MM.1S (cell line): ENCODE measurements at regions not wholly inside any gene's neighbourhood (a gene's known extent, or its start where the extent isn't known, plus 50 kb on each side); places are given as distances from the start of the nearest gene placed in this dataset.

ENCODE experiments used
- DNase-seq: peaks from one replicate; pipeline ENCODE4 v3.0.0-alpha.2; 2015
- H2AFZ ChIP-seq: fragments of 300-600 bp; sonication (generic); 2 replicates; pipeline ENCODE4 v1.6.0; 2016; ENCODE audit warnings: antibody characterized with exemption, low read length
- H3F3A ChIP-seq: fragments of 300-600 bp; sonication (generic); 2 replicates; pipeline ENCODE4 v1.6.1; 2016; ENCODE audit warnings: mild to moderate bottlenecking, antibody characterized with exemption, low read length, moderate library complexity, mixed read lengths; ENCODE audit not compliant: insufficient read depth
- H3K27ac ChIP-seq: fragments of 300-600 bp; sonication (generic); 2 replicates; pipeline ENCODE4 v1.5.1; 2016; ENCODE audit warnings: mild to moderate bottlenecking, low read length
- H3K27me3 ChIP-seq: fragments of 300-600 bp; sonication (generic); replicated peaks from 2 replicates; pipeline ENCODE4 v1.6.0; 2016; ENCODE audit warnings: low read length; ENCODE audit not compliant: insufficient read depth
- H3K36me3 ChIP-seq: fragments of 300-600 bp; sonication (generic); replicated peaks from 2 replicates; pipeline ENCODE4 v1.6.1; 2016; ENCODE audit warnings: mild to moderate bottlenecking, low read length, mixed read lengths; ENCODE audit not compliant: insufficient read depth
- H3K4me1 ChIP-seq: fragments of 300-600 bp; sonication (generic); 2 replicates; pipeline ENCODE4 v1.6.1; 2016; ENCODE audit warnings: low read length, mixed read lengths
- H3K4me2 ChIP-seq: fragments of 300-600 bp; sonication (generic); 2 replicates; pipeline ENCODE4 v1.6.0; 2016; ENCODE audit warnings: low read depth, low read length
- H3K4me3 ChIP-seq: fragments of 300-600 bp; sonication (generic); 2 replicates; pipeline ENCODE4 v1.5.1; 2016; ENCODE audit warnings: low read length, mixed read lengths
- H3K79me2 ChIP-seq: fragments of 300-600 bp; sonication (generic); 2 replicates; pipeline ENCODE4 v1.6.1; 2016; ENCODE audit warnings: mixed run types, low read length, mixed read lengths
- H3K9ac ChIP-seq: fragments of 300-600 bp; sonication (generic); 2 replicates; pipeline ENCODE4 v1.6.1; 2016; ENCODE audit warnings: low read length, mixed read lengths
- H3K9me2 ChIP-seq: fragments of 300-600 bp; sonication (generic); replicated peaks from 2 replicates; pipeline ENCODE4 v1.6.1; 2016; ENCODE audit warnings: mild to moderate bottlenecking, low read length, mixed read lengths; ENCODE audit not compliant: insufficient read depth
- H3K9me3 ChIP-seq: fragments of 300-600 bp; sonication (generic); replicated peaks from 2 replicates; pipeline ENCODE4 v1.6.1; 2016; ENCODE audit warnings: mild to moderate bottlenecking, low read length, mixed read lengths; ENCODE audit not compliant: insufficient read depth
- H4K20me1 ChIP-seq: fragments of 300-600 bp; sonication (generic); 2 replicates; pipeline ENCODE4 v1.6.1; 2016; ENCODE audit warnings: mild to moderate bottlenecking, low read length, moderate library complexity, mixed read lengths; ENCODE audit not compliant: insufficient read depth
- CTCF ChIP-seq: fragments of 300-600 bp; sonication (generic); IDR thresholded peaks from 2 replicates; pipeline ENCODE4 v1.5.1; 2016; ENCODE audit warnings: antibody characterized with exemption, low read length, mixed read lengths
- EZH2 ChIP-seq: fragments of 300-600 bp; sonication (generic); optimal IDR thresholded peaks from 2 replicates; pipeline ENCODE3; 2017; ENCODE audit warnings: low read depth, mild to moderate bottlenecking, antibody characterized with exemption, low read length, mixed read lengths
- EZH2phosphoT487 ChIP-seq: fragments of 300-600 bp; sonication (generic); IDR thresholded peaks from 2 replicates; pipeline ENCODE4 v1.6.1; 2018; ENCODE audit warnings: antibody characterized with exemption, low read length

- H3K9ac ChIP-seq: no peak overlapping the region
- H3K4me1 ChIP-seq: no peaks in the 10 kb centered on the region
- TF ChIP-seq EZH2 (no peak), EZH2phosphoT487 (no peak), CTCF (no peak)
- H3K27me3 ChIP-seq: no peaks in the 10 kb centered on the region
- no peaks in the 10 kb centered on the region for H3F3A ChIP-seq
- H3K9me3 ChIP-seq: no peaks in the 10 kb centered on the region
- no peak overlapping the region for H3K4me2 ChIP-seq
- H3K27ac ChIP-seq: no peak overlapping the region
- no peaks in the 10 kb centered on the region for H3K36me3 ChIP-seq
- no peak for DNase-seq
- no peak overlapping the region for H3K4me3 ChIP-seq
- H4K20me1 ChIP-seq: no peaks in the 10 kb centered on the region
- no peaks in the 10 kb centered on the region for H3K79me2 ChIP-seq
- no peaks in the 10 kb centered on the region for H3K9me2 ChIP-seq
- no peak overlapping the region for H2AFZ ChIP-seq
These were observed 274.1 kb upstream of the DAAM1 start for GRCh38 chr14:58914279-58914855.

- Histone ChIP-seq H3K9me2 (no peaks in the 10 kb centered on the region), H3K79me2 (no peaks in the 10 kb centered on the region), H3K27ac (no peak overlapping the region), H3F3A (no peaks in the 10 kb centered on the region), H3K4me1 (no peaks in the 10 kb centered on the region), H3K27me3 (no peaks in the 10 kb centered on the region), H3K9ac (no peak overlapping the region), H4K20me1 (no peaks in the 10 kb centered on the region), H3K4me3 (no peak overlapping the region), H2AFZ (no peak overlapping the region), H3K4me2 (no peak overlapping the region), H3K36me3 (no peaks in the 10 kb centered on the region), H3K9me3 (no peaks in the 10 kb centered on the region)
- TF ChIP-seq EZH2 (no peak), EZH2phosphoT487 (no peak), CTCF (no peak)
- no peak for DNase-seq
These were observed 272.8 kb upstream of the DAAM1 start for GRCh38 chr14:58915646-58916045.

- H3K27me3 ChIP-seq: no peaks in the 10 kb centered on the region
- no peaks in the 10 kb centered on the region for H4K20me1 ChIP-seq
- no peak for DNase-seq
- H3K9ac ChIP-seq: no peak overlapping the region
- H3K9me3 ChIP-seq: no peaks in the 10 kb centered on the region
- no peaks in the 10 kb centered on the region for H3K4me1 ChIP-seq
- H3K27ac ChIP-seq: no peak overlapping the region
- H3K4me2 ChIP-seq: no peak overlapping the region
- H3F3A ChIP-seq: no peaks in the 10 kb centered on the region
- no peak overlapping the region for H3K4me3 ChIP-seq
- H3K36me3 ChIP-seq: no peaks in the 10 kb centered on the region
- H3K79me2 ChIP-seq: no peaks in the 10 kb centered on the region
- no peak overlapping the region for H2AFZ ChIP-seq
- no peaks in the 10 kb centered on the region for H3K9me2 ChIP-seq
- no peak for TF ChIP-seq CTCF
- no peak for TF ChIP-seq EZH2phosphoT487
- TF ChIP-seq EZH2: no peak
These were observed 270.3 kb upstream of the DAAM1 start for GRCh38 chr14:58918066-58918738.
